Loucy (cell line): ENCODE measurements at regions not wholly inside any gene's neighbourhood (a gene's known extent, or its start where the extent isn't known, plus 50 kb on each side); places are given as distances from the start of the nearest gene placed in this dataset.

Source experiments
- H2AFZ ChIP-seq: fragments of 200-600 bp; sonication (generic); 2 replicates; pipeline ENCODE4 v1.6.0; 2016; ENCODE audit warnings: antibody characterized with exemption, mild to moderate bottlenecking, low read length, moderate library complexity
- H3F3A ChIP-seq: fragments of 200-600 bp; 2 replicates; pipeline ENCODE4 v1.6.0; 2016; ENCODE audit warnings: antibody characterized with exemption, low read depth, mild to moderate bottlenecking
- H3K27me3 ChIP-seq: fragments of 200-600 bp; sonication (generic); 2 replicates; pipeline ENCODE4 v1.6.1; 2014; ENCODE audit warnings: low read length, mild to moderate bottlenecking; ENCODE audit not compliant: insufficient read depth, poor library complexity, severe bottlenecking
- H3K36me3 ChIP-seq: fragments of 200-600 bp; sonication (generic); 2 replicates; pipeline ENCODE4 v1.6.1; 2016; ENCODE audit warnings: low read length; ENCODE audit not compliant: insufficient read depth
- H3K4me1 ChIP-seq: fragments of 200-600 bp; sonication (generic); 2 replicates; pipeline ENCODE4 v1.5.1; 2014; ENCODE audit warnings: low read length, mild to moderate bottlenecking; ENCODE audit not compliant: insufficient read depth, poor library complexity, severe bottlenecking
- H3K4me2 ChIP-seq: fragments of 200-600 bp; sonication (generic); 2 replicates; pipeline ENCODE4 v1.6.0; 2014; ENCODE audit warnings: antibody characterized with exemption, low read length, low read depth, mild to moderate bottlenecking; ENCODE audit not compliant: poor library complexity, severe bottlenecking
- H3K4me3 ChIP-seq: fragments of 200-600 bp; sonication (generic); 2 replicates; pipeline ENCODE4 v1.5.1; 2014; ENCODE audit warnings: low read length, mild to moderate bottlenecking, mixed read lengths; ENCODE audit not compliant: poor library complexity, severe bottlenecking
- H3K79me2 ChIP-seq: fragments of 200-600 bp; sonication (generic); 2 replicates; pipeline ENCODE4 v1.6.1; 2014; ENCODE audit warnings: low read length; ENCODE audit not compliant: insufficient read depth
- H3K9ac ChIP-seq: fragments of 200-600 bp; sonication (generic); 2 replicates; pipeline ENCODE4 v1.6.0; 2014; ENCODE audit warnings: mild to moderate bottlenecking, low read depth, low read length, moderate library complexity; ENCODE audit not compliant: poor library complexity, severe bottlenecking
- H3K9me2 ChIP-seq: fragments of 200-600 bp; sonication (generic); replicated peaks from 2 replicates; pipeline ENCODE4 v1.6.1; 2016; ENCODE audit warnings: low read depth, low read length, mixed read lengths
- H3K9me3 ChIP-seq: fragments of 200-600 bp; sonication (generic); 2 replicates; pipeline ENCODE4 v1.6.1; 2014; ENCODE audit warnings: mild to moderate bottlenecking, antibody characterized with exemption, low read length, low read depth; ENCODE audit not compliant: insufficient read depth
- H4K20me1 ChIP-seq: fragments of 200-600 bp; sonication (generic); 2 replicates; pipeline ENCODE4 v1.6.0; 2014; ENCODE audit warnings: antibody characterized with exemption, low read length, mild to moderate bottlenecking; ENCODE audit not compliant: insufficient read depth, poor library complexity, severe bottlenecking
- CTCF ChIP-seq: fragments of 200-600 bp; sonication (generic); conservative IDR thresholded peaks from 2 replicates; pipeline ENCODE4 v1.5.1; 2014; ENCODE audit warnings: mild to moderate bottlenecking, antibody characterized with exemption, low read length
- EZH2phosphoT487 ChIP-seq: fragments of 200-600 bp; IDR thresholded peaks from 2 replicates; pipeline ENCODE4 v1.6.1; 2018; ENCODE audit warnings: antibody characterized with exemption, mild to moderate bottlenecking, moderate library complexity, borderline replicate concordance

GRCh38 chr9:109639674-109640579 is 140.1 kb upstream of the PALM2AKAP2 start:
- no peaks in the 10 kb centered on the region for H3K36me3 ChIP-seq
- H3K4me3 ChIP-seq, result no peak overlapping the region
- no peaks in the 10 kb centered on the region for H3K4me1 ChIP-seq
- no peak overlapping the region for H3K4me2 ChIP-seq
- no peak overlapping the region for H2AFZ ChIP-seq
- H3K79me2 ChIP-seq, result no peaks in the 10 kb centered on the region
- no peak overlapping the region for H3K9ac ChIP-seq
- no peaks in the 10 kb centered on the region for H4K20me1 ChIP-seq
- no peaks in the 10 kb centered on the region for H3K27me3 ChIP-seq
- no peaks in the 10 kb centered on the region for H3F3A ChIP-seq
- no peaks in the 10 kb centered on the region for H3K9me3 ChIP-seq
- TF ChIP-seq EZH2phosphoT487 (no peak), CTCF (no peak)
- H3K9me2 ChIP-seq, result no peaks in the 10 kb centered on the region

GRCh38 chr9:109640580-109641371 is 139.2 kb upstream of the PALM2AKAP2 start:
- no peak overlapping the region for H2AFZ ChIP-seq
- TF ChIP-seq EZH2phosphoT487 (no peak), CTCF (no peak)
- H3K27me3 ChIP-seq, result no peaks in the 10 kb centered on the region
- no peaks in the 10 kb centered on the region for H3K9me3 ChIP-seq
- no peak overlapping the region for H3K4me3 ChIP-seq
- H4K20me1 ChIP-seq, result no peaks in the 10 kb centered on the region
- H3K4me2 ChIP-seq, result no peak overlapping the region
- H3K9me2 ChIP-seq, result no peaks in the 10 kb centered on the region
- no peaks in the 10 kb centered on the region for H3F3A ChIP-seq
- no peaks in the 10 kb centered on the region for H3K4me1 ChIP-seq
- H3K36me3 ChIP-seq, result no peaks in the 10 kb centered on the region
- no peak overlapping the region for H3K9ac ChIP-seq
- no peaks in the 10 kb centered on the region for H3K79me2 ChIP-seq

- Histone ChIP-seq H3K4me3 (no peak overlapping the region), H3F3A (no peaks in the 10 kb centered on the region), H3K9ac (no peak overlapping the region), H3K79me2 (no peaks in the 10 kb centered on the region), H3K4me1 (no peaks in the 10 kb centered on the region), H3K4me2 (no peak overlapping the region), H2AFZ (no peak overlapping the region), H3K9me3 (no peaks in the 10 kb centered on the region), H3K27me3 (no peaks in the 10 kb centered on the region), H3K36me3 (no peaks in the 10 kb centered on the region), H3K9me2 (no peaks in the 10 kb centered on the region), H4K20me1 (no peaks in the 10 kb centered on the region)
- no peak for TF ChIP-seq EZH2phosphoT487
- no peak for TF ChIP-seq CTCF
Measured at GRCh38 chr9:109641372-109641659, 138.7 kb upstream of the PALM2AKAP2 start.
